ENCODE measurements at regions not wholly inside any gene's neighbourhood (a gene's known extent, or its start where the extent isn't known, plus 50 kb on each side); places are given as distances from the start of the nearest gene placed in this dataset.

DNA sequence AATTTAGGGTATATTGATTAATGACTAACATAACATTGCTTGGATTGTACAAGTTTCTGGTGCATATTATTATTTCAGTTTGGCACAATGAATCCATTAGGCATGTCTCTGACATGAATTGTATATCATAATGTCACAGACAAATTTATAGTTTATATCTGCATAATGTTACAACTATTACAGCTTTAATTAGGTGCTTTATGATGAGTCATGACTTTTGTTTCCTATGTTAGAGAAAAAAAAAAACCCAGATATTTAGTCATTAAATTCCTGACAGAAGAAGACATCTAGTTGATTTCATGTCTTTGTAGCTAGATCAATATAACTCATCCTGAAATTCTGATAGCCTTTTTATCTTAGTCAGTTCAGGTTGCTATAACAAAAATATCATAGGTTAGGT is 385.7 kb upstream of the EPHA5 start:
- TF ChIP-seq POLR2A (IDR thresholded peaks at IDR 0.05), result no peak
- TF ChIP-seq, protein P1, sequence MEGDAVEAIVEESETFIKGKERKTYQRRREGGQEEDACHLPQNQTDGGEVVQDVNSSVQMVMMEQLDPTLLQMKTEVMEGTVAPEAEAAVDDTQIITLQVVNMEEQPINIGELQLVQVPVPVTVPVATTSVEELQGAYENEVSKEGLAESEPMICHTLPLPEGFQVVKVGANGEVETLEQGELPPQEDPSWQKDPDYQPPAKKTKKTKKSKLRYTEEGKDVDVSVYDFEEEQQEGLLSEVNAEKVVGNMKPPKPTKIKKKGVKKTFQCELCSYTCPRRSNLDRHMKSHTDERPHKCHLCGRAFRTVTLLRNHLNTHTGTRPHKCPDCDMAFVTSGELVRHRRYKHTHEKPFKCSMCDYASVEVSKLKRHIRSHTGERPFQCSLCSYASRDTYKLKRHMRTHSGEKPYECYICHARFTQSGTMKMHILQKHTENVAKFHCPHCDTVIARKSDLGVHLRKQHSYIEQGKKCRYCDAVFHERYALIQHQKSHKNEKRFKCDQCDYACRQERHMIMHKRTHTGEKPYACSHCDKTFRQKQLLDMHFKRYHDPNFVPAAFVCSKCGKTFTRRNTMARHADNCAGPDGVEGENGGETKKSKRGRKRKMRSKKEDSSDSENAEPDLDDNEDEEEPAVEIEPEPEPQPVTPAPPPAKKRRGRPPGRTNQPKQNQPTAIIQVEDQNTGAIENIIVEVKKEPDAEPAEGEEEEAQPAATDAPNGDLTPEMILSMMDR (IDR thresholded peaks at IDR 0.05), result no peak
